ENCODE measurements at regions not wholly inside any gene's neighbourhood (a gene's known extent, or its start where the extent isn't known, plus 50 kb on each side); places are given as distances from the start of the nearest gene placed in this dataset.

DNA sequence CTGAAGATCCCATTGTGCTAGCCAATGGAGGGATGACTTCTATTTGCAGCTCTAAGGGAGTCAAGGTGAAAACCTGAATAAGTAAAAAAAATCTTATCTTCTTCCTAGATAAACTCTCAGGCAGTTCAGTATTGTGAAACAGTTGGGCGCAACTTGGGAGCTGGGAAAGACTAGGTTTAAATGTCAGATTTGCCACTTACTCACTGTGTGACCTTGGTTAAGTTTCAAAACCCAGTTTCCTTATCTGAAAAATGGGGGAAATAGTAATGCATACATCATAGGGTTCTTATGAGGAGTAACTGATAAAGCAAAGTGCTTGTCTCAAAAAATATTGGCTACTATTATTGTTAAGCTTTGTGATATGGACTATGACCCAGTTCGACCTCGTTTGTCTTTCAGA, 88.8 kb downstream of the CD83 start:
- Histone ChIP-seq H3K9me3 (ENCODE audit: control insufficient read depth, insufficient read depth, low read depth, low read length) (no peaks in the 10 kb centered on the region), H3K4me1 (ENCODE audit: control insufficient read depth, insufficient read depth, low read length) (peaks cover under 1% of the 10 kb centered on the region; the same call in 1 of the 2 replicates), H3K4me3 (ENCODE audit: low read depth, low read length) (no peak overlapping the region), H3K27ac (ENCODE audit: extremely low read depth, low read depth, low read length) (no peak overlapping the region), H3K36me3 (ENCODE audit: control insufficient read depth in 2 of 2, insufficient read depth in 1 of 2, low read length in 2 of 2) (no peaks in the 10 kb centered on the region)
- TF ChIP-seq YY2 (tag by site-specific recombination; IDR thresholded peaks at IDR 0.05) (no peak), YY1 (tag by site-specific recombination; IDR thresholded peaks at IDR 0.05) (no peak), KLF1 (tag by site-specific recombination; IDR thresholded peaks at IDR 0.05) (no peak), OVOL3 (tag by site-specific recombination; IDR thresholded peaks at IDR 0.05) (no peak), ZNF146 (tag by site-specific recombination; IDR thresholded peaks at IDR 0.05) (no peak)
- TF ChIP-seq, protein P1, sequence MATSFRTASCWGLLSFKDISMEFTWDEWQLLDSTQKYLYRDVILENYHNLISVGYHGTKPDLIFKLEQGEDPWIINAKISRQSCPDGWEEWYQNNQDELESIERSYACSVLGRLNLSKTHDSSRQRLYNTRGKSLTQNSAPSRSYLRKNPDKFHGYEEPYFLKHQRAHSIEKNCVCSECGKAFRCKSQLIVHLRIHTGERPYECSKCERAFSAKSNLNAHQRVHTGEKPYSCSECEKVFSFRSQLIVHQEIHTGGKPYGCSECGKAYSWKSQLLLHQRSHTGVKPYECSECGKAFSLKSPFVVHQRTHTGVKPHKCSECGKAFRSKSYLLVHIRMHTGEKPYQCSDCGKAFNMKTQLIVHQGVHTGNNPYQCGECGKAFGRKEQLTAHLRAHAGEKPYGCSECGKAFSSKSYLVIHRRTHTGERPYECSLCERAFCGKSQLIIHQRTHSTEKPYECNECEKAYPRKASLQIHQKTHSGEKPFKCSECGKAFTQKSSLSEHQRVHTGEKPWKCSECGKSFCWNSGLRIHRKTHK (tag by site-specific recombination; IDR thresholded peaks at IDR 0.05): no peak
- TF ChIP-seq, protein P2, sequence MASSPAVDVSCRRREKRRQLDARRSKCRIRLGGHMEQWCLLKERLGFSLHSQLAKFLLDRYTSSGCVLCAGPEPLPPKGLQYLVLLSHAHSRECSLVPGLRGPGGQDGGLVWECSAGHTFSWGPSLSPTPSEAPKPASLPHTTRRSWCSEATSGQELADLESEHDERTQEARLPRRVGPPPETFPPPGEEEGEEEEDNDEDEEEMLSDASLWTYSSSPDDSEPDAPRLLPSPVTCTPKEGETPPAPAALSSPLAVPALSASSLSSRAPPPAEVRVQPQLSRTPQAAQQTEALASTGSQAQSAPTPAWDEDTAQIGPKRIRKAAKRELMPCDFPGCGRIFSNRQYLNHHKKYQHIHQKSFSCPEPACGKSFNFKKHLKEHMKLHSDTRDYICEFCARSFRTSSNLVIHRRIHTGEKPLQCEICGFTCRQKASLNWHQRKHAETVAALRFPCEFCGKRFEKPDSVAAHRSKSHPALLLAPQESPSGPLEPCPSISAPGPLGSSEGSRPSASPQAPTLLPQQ (tag by site-specific recombination; IDR thresholded peaks at IDR 0.05): no peak
- ChIA-PET CTCF (interaction anchor here (1.1 to 1.4 kb wide), 3 partner anchors 61 to 298 kb away, joined by 3 to 5 read pairs (median 4); no protein-coding TSS in a partner anchor), POLR2A (no interaction called here)

DNA sequence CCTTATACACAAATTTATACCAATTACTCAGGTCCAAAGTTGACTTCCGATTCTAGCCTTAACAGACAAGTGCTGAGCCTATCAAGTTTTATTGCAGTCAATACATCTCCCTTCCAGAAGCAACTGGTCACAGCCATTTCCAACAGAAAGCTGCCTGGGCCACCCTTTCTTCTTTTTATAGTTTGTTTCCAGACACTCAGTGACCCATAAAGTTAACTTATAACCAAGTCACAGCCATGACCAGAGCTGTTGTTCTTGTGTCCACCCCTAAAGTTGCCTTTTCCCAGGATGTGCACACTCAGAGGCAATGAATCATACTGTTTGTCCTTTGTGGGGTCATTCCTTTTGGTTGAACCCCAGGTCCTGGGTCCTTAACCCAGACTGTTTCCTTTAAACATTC, 89.9 kb downstream of the CD83 start:
- Histone ChIP-seq H3K9me3 (ENCODE audit: control insufficient read depth, insufficient read depth, low read depth, low read length) (no peaks in the 10 kb centered on the region), H3K4me1 (ENCODE audit: control insufficient read depth, insufficient read depth, low read length) (peaks cover 7% of the 10 kb centered on the region; the same call in 1 of the 2 replicates), H3K36me3 (ENCODE audit: control insufficient read depth in 2 of 2, insufficient read depth in 1 of 2, low read length in 2 of 2) (no peaks in the 10 kb centered on the region), H3K27ac (ENCODE audit: extremely low read depth, low read depth, low read length) (no peak overlapping the region), H3K4me3 (ENCODE audit: low read depth, low read length) (no peak overlapping the region)
- ChIA-PET CTCF (no interaction called here), POLR2A (no interaction called here)
- TF ChIP-seq ZNF169 (tag by site-specific recombination; IDR thresholded peaks at IDR 0.05): no peak
- TF ChIP-seq GLI2 (tag by site-specific recombination; IDR thresholded peaks at IDR 0.05; ENCODE audit: borderline replicate concordance, low read depth): no peak
- no peak for TF ChIP-seq ZNF544 (tag by site-specific recombination; IDR thresholded peaks at IDR 0.05)
- no peak for TF ChIP-seq ZNF530 (tag by site-specific recombination; IDR thresholded peaks at IDR 0.05; ENCODE audit: low read depth)
- TF ChIP-seq ZSCAN23 (tag by site-specific recombination; IDR thresholded peaks at IDR 0.05): no peak
- TF ChIP-seq, protein P3, sequence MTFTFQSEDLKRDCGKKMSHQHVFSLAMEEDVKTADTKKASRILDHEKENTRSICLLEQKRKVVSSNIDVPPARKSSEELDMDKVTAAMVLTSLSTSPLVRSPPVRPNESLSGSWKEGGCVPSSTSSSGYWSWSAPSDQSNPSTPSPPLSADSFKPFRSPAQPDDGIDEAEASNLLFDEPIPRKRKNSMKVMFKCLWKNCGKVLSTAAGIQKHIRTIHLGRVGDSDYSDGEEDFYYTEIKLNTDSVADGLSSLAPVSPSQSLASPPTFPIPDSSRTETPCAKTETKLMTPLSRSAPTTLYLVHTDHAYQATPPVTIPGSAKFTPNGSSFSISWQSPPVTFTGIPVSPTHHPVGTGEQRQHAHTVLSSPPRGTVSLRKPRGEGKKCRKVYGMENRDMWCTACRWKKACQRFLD (tag by site-specific recombination; IDR thresholded peaks at IDR 0.05): no peak
- no peak for TF ChIP-seq ZNF155 (tag by site-specific recombination; IDR thresholded peaks at IDR 0.05)
- TF ChIP-seq ZNF350 (tag by site-specific recombination; IDR thresholded peaks at IDR 0.05): no peak
- TF ChIP-seq, protein P4, sequence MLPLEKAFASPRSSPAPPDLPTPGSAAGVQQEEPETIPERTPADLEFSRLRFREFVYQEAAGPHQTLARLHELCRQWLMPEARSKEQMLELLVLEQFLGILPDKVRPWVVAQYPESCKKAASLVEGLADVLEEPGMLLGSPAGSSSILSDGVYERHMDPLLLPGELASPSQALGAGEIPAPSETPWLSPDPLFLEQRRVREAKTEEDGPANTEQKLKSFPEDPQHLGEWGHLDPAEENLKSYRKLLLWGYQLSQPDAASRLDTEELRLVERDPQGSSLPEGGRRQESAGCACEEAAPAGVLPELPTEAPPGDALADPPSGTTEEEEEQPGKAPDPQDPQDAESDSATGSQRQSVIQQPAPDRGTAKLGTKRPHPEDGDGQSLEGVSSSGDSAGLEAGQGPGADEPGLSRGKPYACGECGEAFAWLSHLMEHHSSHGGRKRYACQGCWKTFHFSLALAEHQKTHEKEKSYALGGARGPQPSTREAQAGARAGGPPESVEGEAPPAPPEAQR (tag by site-specific recombination; IDR thresholded peaks at IDR 0.05): no peak
- TF ChIP-seq ZNF404 (tag by site-specific recombination; IDR thresholded peaks at IDR 0.05): no peak
- no peak for TF ChIP-seq ZNF37A (tag by site-specific recombination; IDR thresholded peaks at IDR 0.05)
- TF ChIP-seq, protein P5, sequence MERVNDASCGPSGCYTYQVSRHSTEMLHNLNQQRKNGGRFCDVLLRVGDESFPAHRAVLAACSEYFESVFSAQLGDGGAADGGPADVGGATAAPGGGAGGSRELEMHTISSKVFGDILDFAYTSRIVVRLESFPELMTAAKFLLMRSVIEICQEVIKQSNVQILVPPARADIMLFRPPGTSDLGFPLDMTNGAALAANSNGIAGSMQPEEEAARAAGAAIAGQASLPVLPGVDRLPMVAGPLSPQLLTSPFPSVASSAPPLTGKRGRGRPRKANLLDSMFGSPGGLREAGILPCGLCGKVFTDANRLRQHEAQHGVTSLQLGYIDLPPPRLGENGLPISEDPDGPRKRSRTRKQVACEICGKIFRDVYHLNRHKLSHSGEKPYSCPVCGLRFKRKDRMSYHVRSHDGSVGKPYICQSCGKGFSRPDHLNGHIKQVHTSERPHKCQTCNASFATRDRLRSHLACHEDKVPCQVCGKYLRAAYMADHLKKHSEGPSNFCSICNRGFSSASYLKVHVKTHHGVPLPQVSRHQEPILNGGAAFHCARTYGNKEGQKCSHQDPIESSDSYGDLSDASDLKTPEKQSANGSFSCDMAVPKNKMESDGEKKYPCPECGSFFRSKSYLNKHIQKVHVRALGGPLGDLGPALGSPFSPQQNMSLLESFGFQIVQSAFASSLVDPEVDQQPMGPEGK (tag by site-specific recombination; IDR thresholded peaks at IDR 0.05): no peak
- no peak for TF ChIP-seq ZNF624 (tag by site-specific recombination; IDR thresholded peaks at IDR 0.05)
- TF ChIP-seq, protein P6, sequence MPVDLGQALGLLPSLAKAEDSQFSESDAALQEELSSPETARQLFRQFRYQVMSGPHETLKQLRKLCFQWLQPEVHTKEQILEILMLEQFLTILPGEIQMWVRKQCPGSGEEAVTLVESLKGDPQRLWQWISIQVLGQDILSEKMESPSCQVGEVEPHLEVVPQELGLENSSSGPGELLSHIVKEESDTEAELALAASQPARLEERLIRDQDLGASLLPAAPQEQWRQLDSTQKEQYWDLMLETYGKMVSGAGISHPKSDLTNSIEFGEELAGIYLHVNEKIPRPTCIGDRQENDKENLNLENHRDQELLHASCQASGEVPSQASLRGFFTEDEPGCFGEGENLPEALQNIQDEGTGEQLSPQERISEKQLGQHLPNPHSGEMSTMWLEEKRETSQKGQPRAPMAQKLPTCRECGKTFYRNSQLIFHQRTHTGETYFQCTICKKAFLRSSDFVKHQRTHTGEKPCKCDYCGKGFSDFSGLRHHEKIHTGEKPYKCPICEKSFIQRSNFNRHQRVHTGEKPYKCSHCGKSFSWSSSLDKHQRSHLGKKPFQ (tag by site-specific recombination; IDR thresholded peaks at IDR 0.05): no peak
- TF ChIP-seq, protein P7, sequence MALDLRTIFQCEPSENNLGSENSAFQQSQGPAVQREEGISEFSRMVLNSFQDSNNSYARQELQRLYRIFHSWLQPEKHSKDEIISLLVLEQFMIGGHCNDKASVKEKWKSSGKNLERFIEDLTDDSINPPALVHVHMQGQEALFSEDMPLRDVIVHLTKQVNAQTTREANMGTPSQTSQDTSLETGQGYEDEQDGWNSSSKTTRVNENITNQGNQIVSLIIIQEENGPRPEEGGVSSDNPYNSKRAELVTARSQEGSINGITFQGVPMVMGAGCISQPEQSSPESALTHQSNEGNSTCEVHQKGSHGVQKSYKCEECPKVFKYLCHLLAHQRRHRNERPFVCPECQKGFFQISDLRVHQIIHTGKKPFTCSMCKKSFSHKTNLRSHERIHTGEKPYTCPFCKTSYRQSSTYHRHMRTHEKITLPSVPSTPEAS (tag by site-specific recombination; IDR thresholded peaks at IDR 0.05): no peak
- no peak for TF ChIP-seq ZNF747 (tag by site-specific recombination; IDR thresholded peaks at IDR 0.05)
- TF ChIP-seq TRIM28 (IDR thresholded peaks at IDR 0.05; ENCODE audit: borderline replicate concordance, low read length): no peak
- TF ChIP-seq, protein P8, sequence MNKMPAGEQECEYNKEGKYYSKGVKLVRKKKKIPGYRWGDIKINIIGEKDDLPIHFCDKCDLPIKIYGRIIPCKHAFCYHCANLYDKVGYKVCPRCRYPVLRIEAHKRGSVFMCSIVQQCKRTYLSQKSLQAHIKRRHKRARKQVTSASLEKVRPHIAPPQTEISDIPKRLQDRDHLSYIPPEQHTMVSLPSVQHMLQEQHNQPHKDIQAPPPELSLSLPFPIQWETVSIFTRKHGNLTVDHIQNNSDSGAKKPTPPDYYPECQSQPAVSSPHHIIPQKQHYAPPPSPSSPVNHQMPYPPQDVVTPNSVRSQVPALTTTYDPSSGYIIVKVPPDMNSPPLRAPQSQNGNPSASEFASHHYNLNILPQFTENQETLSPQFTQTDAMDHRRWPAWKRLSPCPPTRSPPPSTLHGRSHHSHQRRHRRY (tag by site-specific recombination; IDR thresholded peaks at IDR 0.05): no peak
